GM19328 (cell line): ENCODE measurements at regions not wholly inside any gene's neighbourhood (a gene's known extent, or its start where the extent isn't known, plus 50 kb on each side); places are given as distances from the start of the nearest gene placed in this dataset.

Experiments
- ATAC-seq: cut with Tn5 transposase; IDR thresholded peaks from one replicate; pipeline ENCODE4 v1.9.1; 2021; ENCODE audit warnings: mild to moderate bottlenecking, moderate library complexity; ENCODE audit not compliant: unreplicated experiment

GRCh38 chr4:126086041-126086440, 771.3 kb downstream of the FAT4 start:
- no peak for ATAC-seq

GRCh38 chr4:126087101-126087500, 772.3 kb downstream of the FAT4 start:
- no peak for ATAC-seq

GRCh38 chr4:126097155-126097799, 782.5 kb downstream of the FAT4 start:
- ATAC-seq, result no peak

GRCh38 chr4:126106658-126107057, 791.9 kb downstream of the FAT4 start:
- ATAC-seq, result no peak

- no peak for ATAC-seq
Measured at GRCh38 chr4:126109836-126110235, 795.1 kb downstream of the FAT4 start.

GRCh38 chr4:126113058-126113457, 798.3 kb downstream of the FAT4 start:
- no peak for ATAC-seq

GRCh38 chr4:126123611-126124325, 809.0 kb downstream of the FAT4 start:
- ATAC-seq, result no peak

- no peak for ATAC-seq
Measured at GRCh38 chr4:126124818-126125217, 810.1 kb downstream of the FAT4 start.

GRCh38 chr4:126130215-126130614, 815.5 kb downstream of the FAT4 start:
- no peak for ATAC-seq

- ATAC-seq, result no peak
Measured at GRCh38 chr4:126136922-126137781, 822.4 kb downstream of the FAT4 start.

GRCh38 chr4:126137782-126138170, 823.0 kb downstream of the FAT4 start:
- no peak for ATAC-seq

GRCh38 chr4:126144543-126145237, 829.9 kb downstream of the FAT4 start:
- no peak for ATAC-seq

- ATAC-seq, result no peak
Measured at GRCh38 chr4:126168484-126168883, 853.7 kb downstream of the FAT4 start.

GRCh38 chr4:126172126-126172525, 857.4 kb downstream of the FAT4 start:
- no peak for ATAC-seq

- ATAC-seq, result no peak
Measured at GRCh38 chr4:126174627-126175026, 859.9 kb downstream of the FAT4 start.

GRCh38 chr4:126180642-126181041, 865.9 kb downstream of the FAT4 start:
- ATAC-seq, result no peak

GRCh38 chr4:126182336-126182735, 867.6 kb downstream of the FAT4 start:
- ATAC-seq, result no peak

GRCh38 chr4:126182786-126183185, 868.0 kb downstream of the FAT4 start:
- no peak for ATAC-seq

GRCh38 chr4:126183206-126183605, 868.5 kb downstream of the FAT4 start:
- no peak for ATAC-seq

GRCh38 chr4:126191536-126191935, 876.8 kb downstream of the FAT4 start:
- ATAC-seq, result no peak

- no peak for ATAC-seq
Measured at GRCh38 chr4:126192506-126192905, 877.8 kb downstream of the FAT4 start.
